NCI-H748 treated with DMSO at 0.1 percent for 48 hours (cell line): ENCODE measurements at regions not wholly inside any gene's neighbourhood (a gene's known extent, or its start where the extent isn't known, plus 50 kb on each side); places are given as distances from the start of the nearest gene placed in this dataset.

Experiments
- DNase-seq: peaks from one replicate; lab custom pipeline; 2025; lab: John Stamatoyannopoulos, UW

DNA sequence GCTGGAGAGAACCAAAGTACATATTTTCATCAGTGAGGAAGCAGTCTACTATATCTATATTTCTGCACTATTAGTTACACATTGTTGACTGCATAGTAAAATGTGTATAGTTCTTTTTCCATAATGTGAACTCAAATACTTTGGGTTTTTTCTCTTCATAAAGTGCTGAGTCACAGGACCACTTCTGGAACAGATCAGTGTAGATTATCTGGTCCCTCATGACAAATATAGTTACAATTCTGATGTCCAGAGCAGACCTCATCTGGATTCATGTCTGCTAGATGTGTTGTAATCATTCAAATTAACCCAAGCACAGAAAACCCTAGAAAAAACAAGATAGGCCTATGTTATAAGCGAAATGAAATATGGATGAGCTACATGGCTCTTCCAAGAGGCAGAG, 171.4 kb downstream of the SUCLA2 start:
- no peak for DNase-seq

DNA sequence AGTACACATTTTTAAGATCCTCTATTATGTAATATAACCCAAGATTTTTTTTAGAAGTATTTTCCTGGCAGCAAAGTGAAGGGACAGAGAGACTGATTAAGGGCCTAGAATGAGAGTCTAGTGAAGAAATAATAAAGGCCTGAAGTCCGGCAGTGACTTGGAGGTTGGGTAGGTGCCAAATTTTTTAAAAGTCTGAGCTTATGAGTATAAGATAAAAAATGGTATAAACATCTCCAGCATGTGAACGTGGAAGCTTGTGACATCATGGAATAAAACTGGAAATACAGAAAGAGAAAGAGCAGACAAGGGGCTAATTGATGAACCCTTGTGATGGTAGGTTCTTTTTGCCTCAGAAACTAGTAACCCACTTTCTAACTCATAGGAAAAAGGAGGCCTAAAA, 174.6 kb downstream of the SUCLA2 start:
- no peak for DNase-seq

DNA sequence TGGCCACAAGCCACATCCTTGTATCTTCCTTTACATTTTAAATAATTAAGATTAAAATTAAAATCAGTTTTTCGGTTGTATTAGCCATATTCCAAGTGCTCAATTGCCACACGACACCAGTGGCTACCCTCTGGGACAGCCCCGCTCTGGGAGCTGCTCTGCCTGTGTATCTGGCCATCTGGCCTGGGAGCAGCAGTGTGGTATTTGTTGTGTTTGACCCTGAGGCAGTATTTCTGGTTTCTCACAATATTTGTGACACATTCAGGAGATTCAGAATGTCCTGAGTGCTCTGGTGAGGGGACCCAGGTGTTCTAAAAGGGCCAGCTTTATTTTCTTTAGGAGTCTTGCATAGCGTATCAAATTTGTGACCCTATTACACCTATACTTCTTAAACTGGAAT, 179.0 kb downstream of the SUCLA2 start:
- no peak for DNase-seq

DNA sequence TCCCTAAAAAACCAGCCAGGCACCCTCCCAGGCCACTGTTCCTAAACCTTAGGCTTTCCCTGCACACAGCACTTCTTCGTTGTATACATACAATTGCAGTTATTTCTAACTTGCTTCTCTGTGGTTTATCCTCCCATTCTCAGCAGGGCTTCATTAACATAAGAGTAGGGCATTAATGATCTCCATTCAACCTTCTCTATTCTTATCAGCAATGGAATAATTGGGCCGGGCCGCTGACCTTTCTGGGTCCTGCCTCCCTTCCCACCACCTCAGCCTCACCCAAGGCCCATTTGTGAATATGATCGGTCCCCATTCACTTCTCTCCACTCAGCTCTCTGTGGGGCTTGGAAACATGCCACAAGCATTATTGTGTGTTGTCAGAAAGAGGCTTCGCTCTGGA, 184.2 kb downstream of the SUCLA2 start:
- no peak for DNase-seq

DNA sequence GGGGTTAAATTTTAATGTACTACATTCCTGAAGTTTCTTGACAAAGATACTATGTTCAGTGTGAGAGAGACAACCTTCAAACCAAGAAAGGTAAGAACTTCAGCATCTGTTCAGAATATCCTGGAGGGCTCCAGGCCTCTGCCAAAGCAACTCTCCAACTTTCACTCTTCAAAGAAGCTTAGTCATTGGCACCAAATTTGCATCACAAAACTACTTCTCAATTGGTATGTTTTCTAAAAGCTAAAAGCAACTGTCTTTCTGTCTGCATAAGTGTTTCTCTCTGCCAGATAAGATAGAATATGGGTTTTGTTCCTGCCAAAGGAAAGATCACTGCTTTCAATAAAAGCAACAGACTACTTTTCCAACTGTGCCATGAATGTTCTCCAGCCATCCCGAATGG, 187.4 kb downstream of the SUCLA2 start:
- DNase-seq = no peak

DNA sequence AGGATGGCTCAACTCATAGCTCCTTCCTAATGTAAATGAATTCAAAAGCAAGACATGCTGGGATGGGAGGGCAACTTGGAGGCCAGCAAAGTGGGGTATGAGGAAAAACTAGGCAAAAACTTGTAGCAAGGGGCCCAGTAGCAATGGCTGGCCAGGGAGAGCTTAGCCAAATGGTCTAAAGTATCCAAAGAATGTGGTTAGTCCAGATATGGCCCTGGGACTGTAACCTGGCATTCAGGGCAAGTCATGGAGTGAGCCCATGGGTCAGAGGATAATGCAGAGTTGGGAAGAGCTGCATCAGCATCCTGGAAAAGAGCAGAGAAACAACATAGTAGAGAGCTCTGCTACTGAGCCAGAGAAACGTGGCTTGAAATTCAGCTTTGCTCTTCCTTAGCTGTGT, 191.7 kb downstream of the SUCLA2 start:
- DNase-seq = no peak

DNA sequence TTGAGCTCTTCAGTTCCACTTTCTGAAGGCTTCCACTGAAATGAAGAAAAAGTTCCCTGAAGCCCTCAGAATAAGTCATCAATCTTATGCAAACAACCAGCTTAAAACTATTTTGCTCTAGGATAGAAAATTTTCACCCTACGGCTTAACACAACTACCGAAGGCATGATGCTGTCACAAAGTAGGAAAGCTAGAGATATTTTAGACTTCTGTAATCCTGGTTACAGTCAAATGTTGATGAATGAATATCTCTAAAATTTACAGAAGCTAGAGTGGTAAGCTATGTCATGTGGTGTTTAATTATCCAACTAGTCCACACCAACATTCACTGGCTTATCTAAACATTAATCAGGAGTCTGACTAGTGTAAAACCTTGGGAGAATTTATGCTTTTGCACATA, 197.9 kb downstream of the SUCLA2 start:
- DNase-seq = no peak

DNA sequence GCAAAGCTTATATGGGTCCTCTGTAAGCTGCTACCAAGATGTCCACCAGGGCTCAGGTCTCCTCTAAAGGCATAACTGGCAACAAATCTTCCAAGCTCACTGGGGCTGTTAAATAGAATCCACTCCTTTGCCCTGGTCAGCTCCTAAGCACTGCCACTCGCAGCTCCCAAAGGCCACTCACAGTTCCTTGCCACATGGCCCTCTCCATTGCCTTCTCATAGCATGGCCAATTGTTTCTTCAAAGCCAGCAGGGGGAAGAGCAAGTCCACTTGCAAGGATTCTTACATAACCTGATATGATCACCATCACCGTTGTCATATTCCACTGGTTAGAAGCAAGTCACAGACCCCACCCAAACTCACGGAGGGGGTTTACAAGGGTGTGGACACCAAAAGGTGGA, 199.5 kb downstream of the SUCLA2 start:
- DNase-seq = no peak

DNA sequence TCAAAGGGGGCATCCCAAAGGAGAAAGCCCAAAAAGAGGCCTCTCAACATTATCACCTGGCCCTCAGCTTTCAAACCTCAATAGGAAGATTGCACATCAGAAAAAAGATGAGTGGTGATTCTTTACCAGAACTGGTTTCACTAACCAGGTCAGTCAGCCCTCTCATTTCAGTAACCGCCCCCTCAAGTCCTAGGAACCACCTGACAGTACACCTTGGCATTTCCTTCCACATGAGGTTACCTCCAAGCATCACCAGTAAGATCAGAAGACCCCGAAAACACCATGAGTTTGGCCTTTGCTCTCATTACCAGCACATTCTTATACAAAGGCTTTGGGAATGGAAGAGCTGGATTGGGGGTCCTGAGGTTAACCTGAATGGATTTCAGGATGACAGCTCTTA, 200.5 kb downstream of the SUCLA2 start:
- DNase-seq = no peak

DNA sequence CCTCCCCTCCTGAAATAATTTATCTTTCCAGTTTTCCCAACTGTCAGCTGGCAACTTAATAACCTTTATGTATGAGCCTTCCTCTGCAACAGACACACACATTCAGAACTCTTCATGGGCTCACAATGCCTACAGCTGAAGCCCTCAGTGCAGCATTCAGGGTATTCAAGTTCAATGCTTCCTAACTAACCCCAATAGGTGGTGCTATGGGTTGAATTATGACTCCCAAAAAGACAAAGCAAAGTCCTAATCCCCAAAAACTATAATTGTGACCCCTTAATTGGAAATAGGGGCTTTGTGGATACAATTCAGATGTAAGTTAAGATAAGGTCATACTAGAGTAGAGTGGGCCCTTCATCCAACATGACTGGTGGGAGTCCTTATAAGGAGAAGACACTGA, 202.2 kb downstream of the SUCLA2 start:
- DNase-seq = no peak

DNA sequence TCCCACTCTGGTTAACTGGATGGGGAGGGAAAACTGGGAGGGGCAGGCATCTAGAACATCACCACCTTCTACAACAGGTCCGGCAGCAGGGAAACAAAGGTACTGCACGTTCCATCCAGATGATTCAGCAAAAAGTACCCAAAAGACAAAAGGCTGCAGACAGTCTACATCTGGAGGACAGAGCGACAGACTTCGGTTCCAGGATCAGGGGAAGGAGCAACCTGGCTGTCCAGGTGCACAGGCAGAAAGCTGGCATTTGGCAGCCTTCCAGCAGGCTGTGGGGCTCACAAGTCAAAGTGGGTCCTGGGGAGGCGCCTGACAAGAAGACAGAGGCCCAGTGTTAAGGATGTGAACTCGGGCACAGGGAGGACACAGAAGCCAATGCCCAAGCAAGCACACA, 202.9 kb downstream of the SUCLA2 start:
- no peak for DNase-seq

DNA sequence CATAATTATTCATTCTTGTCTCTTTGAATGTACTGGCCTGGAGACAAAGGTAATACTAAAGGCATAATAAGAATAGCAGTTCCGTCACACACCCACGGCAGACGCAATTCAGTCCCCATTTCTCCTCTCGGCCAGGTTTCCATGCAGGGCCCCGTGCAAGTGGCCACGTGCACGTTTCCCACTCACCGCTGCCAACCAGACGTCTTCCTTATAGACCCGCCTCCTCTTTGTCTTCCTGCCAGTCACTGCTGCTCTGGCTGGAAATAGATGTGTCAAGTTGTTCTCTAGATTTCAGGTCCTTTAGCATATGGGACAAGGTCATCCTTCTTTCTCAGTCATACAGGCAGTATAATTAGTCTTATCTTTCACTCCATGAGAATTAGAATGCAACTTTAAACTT, 204.3 kb downstream of the SUCLA2 start:
- DNase-seq = no peak

DNA sequence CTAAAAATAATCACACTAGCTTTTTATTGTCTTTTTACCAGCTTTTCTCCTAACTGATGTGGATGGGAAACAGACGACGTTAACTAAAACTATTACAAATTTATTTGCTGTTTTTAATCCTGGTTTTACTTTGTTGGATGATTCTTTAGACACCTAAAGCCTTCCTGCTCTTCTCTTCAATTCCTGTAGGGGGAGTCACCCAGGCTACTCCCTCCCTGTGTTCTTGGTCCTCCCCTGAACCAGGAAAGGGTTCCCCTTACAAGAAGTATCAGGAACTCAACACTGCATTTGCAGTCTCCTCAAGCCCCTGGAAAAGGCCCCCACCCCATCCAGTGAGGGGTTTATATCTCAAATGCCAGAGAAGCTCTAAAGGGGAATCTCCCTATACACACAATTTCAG, 206.1 kb downstream of the SUCLA2 start:
- DNase-seq = no peak

DNA sequence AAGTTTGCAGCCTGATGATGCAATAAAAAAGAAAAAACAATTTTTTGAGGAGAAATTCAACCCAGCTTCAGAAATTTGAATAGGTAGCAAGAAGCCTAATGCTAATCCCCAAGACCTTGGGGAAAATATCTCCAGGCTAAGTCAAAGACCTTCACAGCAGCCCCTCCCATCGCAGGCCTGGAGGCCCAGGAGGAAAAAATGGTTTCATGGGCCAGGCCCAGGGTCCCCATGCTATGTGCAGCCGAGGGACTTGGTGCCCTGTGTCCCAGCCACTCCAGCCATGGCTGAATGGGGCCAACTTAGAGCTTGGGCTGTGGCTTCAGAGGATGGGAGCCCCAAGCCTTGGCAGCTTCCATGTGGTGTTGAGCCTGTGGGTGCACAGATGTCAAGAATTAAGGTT, 210.3 kb downstream of the SUCLA2 start:
- no peak for DNase-seq

DNA sequence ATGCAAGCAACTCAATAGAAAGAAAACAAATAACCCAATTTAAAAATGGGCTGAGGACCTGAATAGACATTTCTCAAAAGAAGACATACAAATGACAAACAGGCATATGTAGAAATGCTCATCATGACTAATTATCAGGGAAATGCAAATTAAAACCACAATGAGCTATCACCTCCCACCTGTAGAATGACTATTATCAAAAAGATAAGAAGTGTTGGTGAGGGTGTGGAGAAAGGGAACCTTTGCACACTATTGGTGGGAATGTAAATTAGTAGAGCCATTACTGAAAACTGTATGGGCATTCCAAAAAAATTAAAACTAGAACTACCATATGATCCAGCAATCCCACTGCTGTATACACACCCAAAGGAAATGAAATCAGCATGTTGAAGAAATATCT, 212.2 kb downstream of the SUCLA2 start:
- no peak for DNase-seq

DNA sequence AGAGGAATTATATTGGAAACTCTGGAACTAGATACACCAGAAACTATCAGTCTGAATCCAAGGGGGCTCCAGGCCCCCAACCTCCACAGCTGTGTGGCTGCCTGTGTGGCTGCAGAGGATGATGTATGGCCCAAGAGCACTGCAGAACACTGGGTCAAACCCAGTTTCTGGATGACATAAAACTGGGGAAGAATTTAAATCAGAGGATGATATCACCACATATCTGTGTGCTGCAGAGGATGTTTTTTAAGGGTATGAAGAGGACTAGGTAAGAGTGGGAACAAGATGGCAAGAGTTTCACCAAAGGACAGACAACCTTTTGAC, 226.4 kb downstream of the SUCLA2 start:
- no peak for DNase-seq

DNA sequence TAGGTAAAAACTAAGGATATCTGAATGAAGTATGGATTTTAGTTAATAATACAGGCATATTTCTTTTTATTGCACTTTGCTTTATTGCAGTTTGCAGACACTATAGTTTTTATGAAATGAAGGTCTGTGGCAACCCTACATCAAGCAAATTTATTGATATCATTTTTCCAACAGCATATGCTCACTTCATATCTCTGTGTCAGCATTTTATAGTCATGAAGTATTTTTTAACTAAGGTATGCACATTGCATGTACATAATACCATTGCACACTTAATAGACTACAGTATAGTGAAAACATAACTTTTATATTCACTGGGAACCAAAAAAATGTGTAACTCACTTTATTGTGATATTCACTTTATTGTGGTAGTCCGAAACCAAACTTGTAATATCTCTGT, 236.3 kb downstream of the SUCLA2 start:
- DNase-seq = no peak

DNA sequence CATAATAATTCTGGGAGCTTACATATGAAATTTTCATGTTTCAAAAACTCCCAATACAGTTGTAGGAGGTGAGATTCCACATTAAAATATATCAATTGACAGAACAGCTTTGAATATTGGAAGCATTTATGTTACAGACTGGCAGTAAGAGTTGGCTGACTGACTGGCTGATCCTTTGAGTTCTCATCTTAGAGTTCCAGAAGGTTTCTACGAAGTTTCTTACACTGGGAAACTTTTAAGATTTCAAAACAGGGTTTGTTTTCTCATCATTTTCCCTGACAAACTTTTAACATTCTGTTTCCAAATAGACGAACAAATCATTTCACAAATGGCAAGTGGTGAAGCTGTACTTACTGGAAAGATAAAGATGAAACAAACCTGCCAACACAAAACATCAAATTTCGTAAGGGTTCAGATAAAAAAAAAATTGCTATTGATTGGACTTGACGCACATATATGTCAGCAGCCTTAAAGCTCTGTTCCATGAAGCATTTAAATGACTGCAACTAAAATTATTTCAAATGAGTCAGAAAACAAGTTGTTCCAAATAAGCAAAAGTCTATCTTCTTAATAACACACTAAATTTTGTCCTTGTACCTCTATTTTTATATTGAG, 243.5 kb downstream of the SUCLA2 start:
- DNase-seq = no peak

DNA sequence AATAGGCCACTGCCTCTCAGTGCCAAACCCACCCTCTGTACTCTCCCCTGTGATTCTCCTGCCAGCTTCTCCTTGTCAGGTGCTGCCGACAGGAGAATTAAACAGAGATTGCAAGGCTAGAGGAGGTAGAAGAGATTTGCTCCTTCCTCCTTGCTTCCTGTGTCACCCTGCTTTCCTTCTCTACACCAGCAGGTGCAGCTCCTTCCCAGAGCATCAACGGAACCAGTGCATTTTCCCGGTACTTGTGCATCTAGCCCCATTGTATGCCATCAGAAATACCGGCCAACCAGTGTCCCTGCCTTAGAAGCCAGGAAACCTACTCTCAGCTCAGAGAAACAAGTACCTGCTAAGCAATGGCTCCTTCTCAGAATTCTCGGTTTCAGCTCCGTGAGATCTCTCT, 253.2 kb downstream of the SUCLA2 start:
- DNase-seq = no peak

DNA sequence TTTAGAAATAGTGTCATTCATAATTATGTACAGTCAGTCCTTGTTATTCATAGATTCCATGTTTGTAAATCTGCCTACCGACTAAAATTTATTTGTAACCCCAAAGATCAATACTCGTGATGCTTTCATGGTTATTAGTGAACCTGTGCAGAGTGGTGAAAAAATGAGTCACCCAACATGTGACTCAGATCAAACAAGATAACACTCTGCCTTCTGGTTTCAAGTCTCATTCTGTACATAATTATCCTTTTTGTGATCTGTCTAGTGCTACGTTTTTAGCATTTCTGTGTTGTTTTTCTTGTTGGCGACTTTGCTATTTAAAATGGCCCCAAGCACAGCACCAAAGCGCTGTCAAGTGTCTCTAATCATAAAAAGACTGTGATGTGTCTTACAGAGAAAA, 274.7 kb downstream of the SUCLA2 start:
- no peak for DNase-seq

DNA sequence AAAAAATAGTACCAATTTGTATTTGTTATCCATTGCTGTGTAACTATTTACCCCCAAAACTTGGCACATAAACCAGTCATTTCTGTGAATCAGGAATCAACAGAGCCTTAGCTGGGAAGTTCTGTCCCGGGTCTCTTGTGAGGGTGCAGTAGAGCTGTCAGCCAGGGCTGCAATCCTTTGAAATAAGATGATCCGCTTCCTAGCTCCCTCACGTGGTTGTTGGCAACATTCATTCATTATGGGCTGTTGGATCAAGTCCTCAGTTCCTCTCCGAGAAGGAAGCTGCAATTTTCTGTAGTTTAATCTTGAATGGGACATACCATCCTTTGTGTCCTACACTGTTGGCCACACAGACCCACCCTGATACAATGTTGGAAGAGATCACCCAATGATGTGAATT, 277.2 kb downstream of the SUCLA2 start:
- no peak for DNase-seq

DNA sequence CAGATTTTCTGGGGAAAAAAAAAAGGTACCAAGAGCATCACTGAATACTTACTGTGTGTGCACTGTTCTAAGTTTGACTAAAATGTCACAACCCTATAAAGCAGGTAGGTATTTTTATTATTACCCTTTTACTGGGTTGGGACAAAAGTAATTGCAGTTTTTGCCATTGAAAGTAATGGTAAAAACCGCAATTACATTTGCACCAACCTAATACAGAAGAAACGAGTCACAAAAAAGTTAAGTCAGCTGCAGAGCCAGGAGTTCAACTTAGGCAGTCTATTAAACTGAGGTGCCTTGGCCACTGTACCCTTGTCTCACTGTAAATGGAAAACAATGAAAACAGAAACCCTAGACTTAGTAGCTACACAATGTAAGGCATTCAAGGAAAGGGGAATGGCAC, 281.9 kb downstream of the SUCLA2 start:
- DNase-seq = no peak

DNA sequence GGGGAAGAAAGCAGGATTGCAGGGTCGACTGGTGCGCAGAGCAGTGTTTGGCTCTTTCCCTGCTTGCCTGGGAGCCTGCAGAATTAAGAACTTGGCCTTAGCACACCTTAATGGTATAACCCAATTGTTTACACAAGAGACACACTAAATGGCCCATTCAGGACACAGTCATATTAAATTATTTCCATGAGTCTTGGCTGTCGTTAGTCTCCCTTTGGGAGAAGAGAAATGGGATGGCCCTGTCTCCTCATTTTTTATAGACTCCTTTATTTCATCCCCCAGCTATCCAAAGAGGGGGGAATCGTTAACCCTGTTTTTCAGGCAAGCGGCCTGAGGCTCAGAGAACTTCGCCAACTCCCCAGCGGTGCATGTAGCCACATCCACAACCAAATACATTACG, 282.5 kb downstream of the SUCLA2 start:
- no peak for DNase-seq

DNA sequence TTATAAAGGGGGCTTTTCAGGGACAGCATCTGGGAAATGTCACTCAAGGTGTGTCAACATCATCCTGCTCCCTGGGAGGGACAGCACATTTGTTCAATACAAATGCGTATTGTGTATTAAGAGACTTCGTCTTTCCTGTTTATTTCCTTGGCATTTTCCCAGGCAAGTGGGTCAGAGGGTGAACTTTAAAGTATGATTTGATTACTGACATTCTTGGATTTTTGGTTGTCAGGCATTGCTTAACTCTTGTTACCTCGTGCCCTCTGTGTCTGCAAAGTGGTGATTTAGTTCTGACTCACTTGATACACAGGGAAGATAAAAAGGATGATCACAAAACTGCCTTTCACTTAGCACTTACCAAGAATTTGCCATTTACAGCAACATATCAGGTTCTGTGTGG, 292.7 kb downstream of the SUCLA2 start:
- no peak for DNase-seq

DNA sequence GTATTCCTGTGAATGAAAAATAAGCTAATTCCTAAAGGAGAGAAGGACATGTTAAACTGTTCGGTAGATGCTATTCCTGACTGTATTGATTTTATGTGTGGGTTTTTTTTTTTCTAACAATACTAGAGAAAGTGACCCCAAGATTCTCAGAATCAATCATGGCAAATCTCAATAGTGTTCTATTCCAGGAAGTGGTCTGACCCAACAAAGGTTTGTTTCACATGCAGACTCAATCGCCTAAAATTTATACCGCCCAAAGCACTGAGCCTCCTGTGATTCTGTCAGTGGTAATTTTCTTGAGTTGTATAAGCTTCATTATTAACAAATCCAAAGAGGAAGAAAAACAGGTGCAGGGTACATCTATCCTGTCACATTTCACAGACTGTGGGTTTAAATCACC, 293.7 kb downstream of the SUCLA2 start:
- DNase-seq = no peak
